HCT116 (cell line): ENCODE measurements at regions not wholly inside any gene's neighbourhood (a gene's known extent, or its start where the extent isn't known, plus 50 kb on each side); places are given as distances from the start of the nearest gene placed in this dataset.

ENCODE experiments used
- CTCF ChIP-seq, 3 experiments: fragments of 200-600 bp in 1 of 3; sonication (generic) in 1 of 3; IDR thresholded peaks in 2 of 3; conservative IDR thresholded peaks in 1 of 3; 2 replicates each; pipeline ENCODE4 v1.5.1; 2012 to 2017; ENCODE audit warnings: low read depth in 2 of 3, low read length in 2 of 3, antibody characterized with exemption in 1 of 3, borderline replicate concordance in 1 of 3, control low read depth in 1 of 3, mild to moderate bottlenecking in 1 of 3, mixed read lengths in 1 of 3, mixed run types in 1 of 3, moderate library complexity in 1 of 3; ENCODE audit not compliant: insufficient read depth in 1 of 3
- EGR1 ChIP-seq: IDR thresholded peaks from 2 replicates; pipeline ENCODE4 v1.6.1; 2012; ENCODE audit warnings: low read depth
- EZH2 ChIP-seq: fragments of 200-600 bp; sonication (generic); IDR thresholded peaks from 2 replicates; pipeline ENCODE4 v1.6.1; 2017; ENCODE audit warnings: antibody characterized with exemption, mixed run types
- EZH2phosphoT487 ChIP-seq: fragments of 200-600 bp; IDR thresholded peaks from 2 replicates; pipeline ENCODE4 v1.6.1; 2018; ENCODE audit warnings: antibody characterized with exemption, borderline replicate concordance
- MAX ChIP-seq: IDR thresholded peaks from 2 replicates; pipeline ENCODE4 v1.6.1; 2012
- POLR2A ChIP-seq: IDR thresholded peaks from 2 replicates; pipeline ENCODE4 v1.7.0; 2011; ENCODE audit warnings: borderline replicate concordance; ENCODE audit not compliant: insufficient read depth, insufficient read length; ENCODE audit errors: extremely low read depth
- POLR2AphosphoS5 ChIP-seq: IDR thresholded peaks from 2 replicates; pipeline ENCODE4 v1.6.1; 2011; ENCODE audit warnings: mild to moderate bottlenecking, low read depth, low read length, moderate library complexity
- REST ChIP-seq: IDR thresholded peaks from 2 replicates; pipeline ENCODE4 v1.6.1; 2012; ENCODE audit warnings: low read depth
- SIN3A ChIP-seq: IDR thresholded peaks from 2 replicates; pipeline ENCODE4 v1.6.1; 2012; ENCODE audit warnings: low read depth
- ZBTB33 ChIP-seq: IDR thresholded peaks from 2 replicates; pipeline ENCODE4 v1.6.1; 2011; ENCODE audit warnings: mild to moderate bottlenecking, low read length, moderate library complexity; ENCODE audit not compliant: insufficient replicate concordance; ENCODE audit errors: extremely low read depth
- ZNF274 ChIP-seq: fragments of 200-500 bp; sonication (Bioruptor generic); IDR thresholded peaks from 2 replicates; pipeline ENCODE4 v1.6.1; 2014; ENCODE audit warnings: mild to moderate bottlenecking, low read depth, low read length, inconsistent platforms

GRCh38 chr1:83028467-83028866 is 970.5 kb downstream of the TTLL7 start:
- no peak for TF ChIP-seq CTCF (IDR thresholded peaks at IDR 0.05 in 2 of 3, conservative IDR thresholded peaks at IDR 0.05 in 1 of 3; ENCODE audit: borderline replicate concordance in 1 of 3, insufficient read depth in 1 of 3, low read depth in 2 of 3, low read length in 2 of 3)
- TF ChIP-seq REST, result no peak
- no peak for TF ChIP-seq POLR2A
- no peak for TF ChIP-seq ZBTB33
- TF ChIP-seq EZH2, result no peak
- no peak for TF ChIP-seq POLR2AphosphoS5
- no peak for TF ChIP-seq SIN3A
- TF ChIP-seq MAX, result no peak
- no peak for TF ChIP-seq ZNF274
- TF ChIP-seq EZH2phosphoT487, result no peak
- TF ChIP-seq EGR1, result no peak
